ENCODE measurements at regions not wholly inside any gene's neighbourhood (a gene's known extent, or its start where the extent isn't known, plus 50 kb on each side); places are given as distances from the start of the nearest gene placed in this dataset.

GRCh38 chr3:132898141-132898540 lies 140.1 kb upstream of the TMEM108 start:
- TF ChIP-seq, protein P1, sequence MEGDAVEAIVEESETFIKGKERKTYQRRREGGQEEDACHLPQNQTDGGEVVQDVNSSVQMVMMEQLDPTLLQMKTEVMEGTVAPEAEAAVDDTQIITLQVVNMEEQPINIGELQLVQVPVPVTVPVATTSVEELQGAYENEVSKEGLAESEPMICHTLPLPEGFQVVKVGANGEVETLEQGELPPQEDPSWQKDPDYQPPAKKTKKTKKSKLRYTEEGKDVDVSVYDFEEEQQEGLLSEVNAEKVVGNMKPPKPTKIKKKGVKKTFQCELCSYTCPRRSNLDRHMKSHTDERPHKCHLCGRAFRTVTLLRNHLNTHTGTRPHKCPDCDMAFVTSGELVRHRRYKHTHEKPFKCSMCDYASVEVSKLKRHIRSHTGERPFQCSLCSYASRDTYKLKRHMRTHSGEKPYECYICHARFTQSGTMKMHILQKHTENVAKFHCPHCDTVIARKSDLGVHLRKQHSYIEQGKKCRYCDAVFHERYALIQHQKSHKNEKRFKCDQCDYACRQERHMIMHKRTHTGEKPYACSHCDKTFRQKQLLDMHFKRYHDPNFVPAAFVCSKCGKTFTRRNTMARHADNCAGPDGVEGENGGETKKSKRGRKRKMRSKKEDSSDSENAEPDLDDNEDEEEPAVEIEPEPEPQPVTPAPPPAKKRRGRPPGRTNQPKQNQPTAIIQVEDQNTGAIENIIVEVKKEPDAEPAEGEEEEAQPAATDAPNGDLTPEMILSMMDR (IDR thresholded peaks at IDR 0.05; ENCODE audit: poor library complexity) = no peak
- TF ChIP-seq EZH2phosphoT487 (IDR thresholded peaks at IDR 0.05; ENCODE audit: low read depth, severe bottlenecking, unreplicated experiment) (no peak), EZH2 (IDR thresholded peaks at IDR 0.05; ENCODE audit: borderline replicate concordance) (no peak)

Measured in hepatocyte (in vitro differentiated cells).